ENCODE measurements at regions not wholly inside any gene's neighbourhood (a gene's known extent, or its start where the extent isn't known, plus 50 kb on each side); places are given as distances from the start of the nearest gene placed in this dataset.

GRCh38 chr18:70672581-70672980 lies 383.7 kb downstream of the SOCS6 start:
- no peak for DNase-seq (ENCODE audit: low read depth in 2 of 2)

- no peak for DNase-seq (ENCODE audit: low read depth in 2 of 2)
These were observed 383.2 kb downstream of the SOCS6 start for GRCh38 chr18:70671889-70672565.

GRCh38 chr18:70666936-70667335 lies 378.1 kb downstream of the SOCS6 start:
- DNase-seq (ENCODE audit: low read depth in 2 of 2), result no peak

- DNase-seq (ENCODE audit: low read depth in 2 of 2), result no peak
These were observed 374.3 kb downstream of the SOCS6 start for GRCh38 chr18:70663141-70663540.

- DNase-seq (ENCODE audit: low read depth in 2 of 2), result no peak
These were observed 373.7 kb downstream of the SOCS6 start for GRCh38 chr18:70662588-70662987.

GRCh38 chr18:70659036-70659925 lies 370.4 kb downstream of the SOCS6 start:
- DNase-seq (ENCODE audit: low read depth in 2 of 2), result peak in 1 of 2 donors; percentile 6

- no peak for DNase-seq (ENCODE audit: low read depth in 2 of 2)
These were observed 364.8 kb downstream of the SOCS6 start for GRCh38 chr18:70653671-70654070.

- DNase-seq (ENCODE audit: low read depth in 2 of 2), result no peak
These were observed 362.0 kb downstream of the SOCS6 start for GRCh38 chr18:70650878-70651277.

GRCh38 chr18:70649683-70650082 lies 360.8 kb downstream of the SOCS6 start:
- DNase-seq (ENCODE audit: low read depth in 2 of 2), result no peak

- DNase-seq (ENCODE audit: low read depth in 2 of 2), result no peak
These were observed 357.1 kb downstream of the SOCS6 start for GRCh38 chr18:70645971-70646370.

GRCh38 chr18:70643812-70644211 lies 355.0 kb downstream of the SOCS6 start:
- no peak for DNase-seq (ENCODE audit: low read depth in 2 of 2)

GRCh38 chr18:70641156-70641775 lies 352.4 kb downstream of the SOCS6 start:
- no peak for DNase-seq (ENCODE audit: low read depth in 2 of 2)

- DNase-seq (ENCODE audit: low read depth in 2 of 2), result no peak
These were observed 351.6 kb downstream of the SOCS6 start for GRCh38 chr18:70640336-70640887.

GRCh38 chr18:70636991-70637390 lies 348.1 kb downstream of the SOCS6 start:
- DNase-seq (ENCODE audit: low read depth in 2 of 2), result no peak

GRCh38 chr18:70634576-70635147 lies 345.8 kb downstream of the SOCS6 start:
- DNase-seq (ENCODE audit: low read depth in 2 of 2), result no peak

GRCh38 chr18:70627182-70627802 lies 338.4 kb downstream of the SOCS6 start:
- DNase-seq (ENCODE audit: low read depth in 2 of 2), result no peak

GRCh38 chr18:70622622-70623419 lies 334.0 kb downstream of the SOCS6 start:
- no peak for DNase-seq (ENCODE audit: low read depth in 2 of 2)

- no peak for DNase-seq (ENCODE audit: low read depth in 2 of 2)
These were observed 332.9 kb downstream of the SOCS6 start for GRCh38 chr18:70621710-70622109.

- DNase-seq (ENCODE audit: low read depth in 2 of 2), result no peak
These were observed 332.2 kb downstream of the SOCS6 start for GRCh38 chr18:70620837-70621612.
